ENCODE measurements at regions not wholly inside any gene's neighbourhood (a gene's known extent, or its start where the extent isn't known, plus 50 kb on each side); places are given as distances from the start of the nearest gene placed in this dataset.

- peak; percentile 25 to 54 (median 48) for TF ChIP-seq CTCF (IDR thresholded peaks at IDR 0.05)
- no peak for TF ChIP-seq POLR2AphosphoS5 (IDR thresholded peaks at IDR 0.05)
- no peak for TF ChIP-seq POLR2A (IDR thresholded peaks at IDR 0.05)
These were observed 228.5 kb upstream of the PMFBP1 start for GRCh38 chr16:72400257-72401083.

Measured in upper lobe of left lung (tissue), 4 donors.